ENCODE measurements at regions not wholly inside any gene's neighbourhood (a gene's known extent, or its start where the extent isn't known, plus 50 kb on each side); places are given as distances from the start of the nearest gene placed in this dataset.
"Not testable (repeated sequence)": the region's sequence is repeated elsewhere in the genome, so short reads cannot be mapped to it uniquely, and the experiment has no call there.

GRCh38 chr3:101141135-101141534 is 147.9 kb upstream of the ABI3BP start:
- H3K4me1 ChIP-seq: no peaks in the 10 kb centered on the region
- no peak for DNase-seq (ENCODE audit: low spot score in 2 of 2)
- no peaks in the 10 kb centered on the region for H3K36me3 ChIP-seq
- H3K27me3 ChIP-seq: no peaks in the 10 kb centered on the region
- H3K4me3 ChIP-seq: no peak overlapping the region
- no peak overlapping the region for H3K27ac ChIP-seq
- TF ChIP-seq CTCF (IDR thresholded peaks at IDR 0.05): no peak
- no peaks in the 10 kb centered on the region for H3K9me3 ChIP-seq
- intact Hi-C loops (cut with DNase I): no loop called here

GRCh38 chr3:101138817-101139216 is 145.6 kb upstream of the ABI3BP start:
- Histone ChIP-seq H3K36me3 (no peaks in the 10 kb centered on the region), H3K9me3 (no peaks in the 10 kb centered on the region), H3K27me3 (no peaks in the 10 kb centered on the region), H3K4me3 (no peak overlapping the region), H3K4me1 (no peaks in the 10 kb centered on the region), H3K27ac (no peak overlapping the region)
- intact Hi-C loops (cut with DNase I): no loop called here
- DNase-seq (ENCODE audit: low spot score in 2 of 2): no peak
- TF ChIP-seq CTCF (IDR thresholded peaks at IDR 0.05): no peak

GRCh38 chr3:101134331-101134730 is 141.1 kb upstream of the ABI3BP start:
- intact Hi-C loops (cut with DNase I): no loop called here
- no peaks in the 10 kb centered on the region for H3K9me3 ChIP-seq
- no peak for DNase-seq (ENCODE audit: low spot score in 2 of 2)
- no peaks in the 10 kb centered on the region for H3K4me1 ChIP-seq
- TF ChIP-seq CTCF (IDR thresholded peaks at IDR 0.05): no peak
- H3K27me3 ChIP-seq: no peaks in the 10 kb centered on the region
- H3K36me3 ChIP-seq: no peaks in the 10 kb centered on the region
- no peak overlapping the region for H3K4me3 ChIP-seq
- no peak overlapping the region for H3K27ac ChIP-seq

GRCh38 chr3:101133652-101134051 is 140.4 kb upstream of the ABI3BP start:
- H3K4me3 ChIP-seq: no peak overlapping the region
- intact Hi-C loops (cut with DNase I): no loop called here
- H3K4me1 ChIP-seq: no peaks in the 10 kb centered on the region
- H3K36me3 ChIP-seq: no peaks in the 10 kb centered on the region
- no peak for TF ChIP-seq CTCF (IDR thresholded peaks at IDR 0.05)
- no peaks in the 10 kb centered on the region for H3K9me3 ChIP-seq
- no peak overlapping the region for H3K27ac ChIP-seq
- no peaks in the 10 kb centered on the region for H3K27me3 ChIP-seq
- DNase-seq (ENCODE audit: low spot score in 2 of 2): no peak

- H3K27ac ChIP-seq; H3K27me3 ChIP-seq; H3K4me3 ChIP-seq; DNase-seq (ENCODE audit: low spot score in 2 of 2); intact Hi-C loops (cut with DNase I); H3K9me3 ChIP-seq; H3K4me1 ChIP-seq; H3K36me3 ChIP-seq: not testable (repeated sequence)
These were observed 140.0 kb upstream of the ABI3BP start for GRCh38 chr3:101133197-101133596.

GRCh38 chr3:101131767-101132166 is 138.5 kb upstream of the ABI3BP start:
- no peak for TF ChIP-seq CTCF (IDR thresholded peaks at IDR 0.05)
- Histone ChIP-seq H3K4me1 (no peaks in the 10 kb centered on the region), H3K27ac (no peak overlapping the region), H3K36me3 (no peaks in the 10 kb centered on the region), H3K9me3 (no peaks in the 10 kb centered on the region), H3K4me3 (no peak overlapping the region), H3K27me3 (no peaks in the 10 kb centered on the region)
- no peak for DNase-seq (ENCODE audit: low spot score in 2 of 2)
- intact Hi-C loops (cut with DNase I): no loop called here
